HG03095 (cell line): ENCODE measurements at regions not wholly inside any gene's neighbourhood (a gene's known extent, or its start where the extent isn't known, plus 50 kb on each side); places are given as distances from the start of the nearest gene placed in this dataset.
"Not testable (repeated sequence)": the region's sequence is repeated elsewhere in the genome, so short reads cannot be mapped to it uniquely, and the experiment has no call there.

Source experiments
- ATAC-seq: cut with Tn5 transposase; IDR thresholded peaks from one replicate; pipeline ENCODE4 v1.9.1; 2021; ENCODE audit warnings: moderate library complexity; ENCODE audit not compliant: unreplicated experiment

DNA sequence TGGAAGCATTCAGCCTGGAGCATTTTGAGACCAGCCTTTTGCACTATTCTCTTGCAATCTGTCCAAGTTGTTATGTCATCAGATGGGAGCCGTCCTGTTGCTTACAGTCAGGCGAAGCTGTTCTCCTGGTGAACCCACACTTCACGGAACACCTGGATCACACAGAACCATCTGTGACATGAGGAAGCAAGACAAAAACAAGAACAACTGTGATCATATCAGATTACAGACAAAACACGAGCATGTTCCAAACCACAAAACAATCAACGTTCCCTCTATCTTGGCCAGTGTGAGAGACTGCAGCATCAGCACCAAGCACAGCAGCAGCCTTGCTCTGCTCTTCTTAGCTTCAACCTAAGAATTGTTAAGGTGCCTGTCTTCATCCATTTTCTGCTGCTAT lies 180.5 kb upstream of the SFSWAP start:
- no peak for ATAC-seq

- no peak for ATAC-seq
Measured at GRCh38 chr12:131533139-131533538, 177.8 kb upstream of the SFSWAP start.

GRCh38 chr12:131535779-131536178 lies 175.1 kb upstream of the SFSWAP start:
- ATAC-seq, result no peak

- no peak for ATAC-seq
Measured at GRCh38 chr12:131536337-131536736, 174.6 kb upstream of the SFSWAP start.

DNA sequence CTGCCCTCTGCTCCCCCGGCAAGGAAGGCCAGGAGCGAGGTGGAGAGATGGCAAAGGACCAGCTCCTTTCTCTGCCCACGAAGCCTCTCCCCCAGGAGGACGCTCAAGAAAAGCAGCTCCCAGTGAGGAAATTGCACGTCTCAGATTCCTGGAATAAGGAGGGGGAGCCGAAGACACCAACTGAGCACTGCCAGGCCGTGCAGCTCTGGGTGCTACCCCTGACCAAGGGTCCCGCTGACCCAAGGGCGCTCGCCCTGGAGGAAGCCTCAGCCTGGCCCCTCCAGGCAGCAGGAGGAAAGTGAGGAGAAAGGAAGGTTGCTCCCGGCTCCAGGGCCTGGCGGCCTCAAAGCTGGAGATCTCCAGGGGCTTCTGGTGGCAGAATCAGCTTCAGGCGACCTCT lies 174.1 kb upstream of the SFSWAP start:
- no peak for ATAC-seq

DNA sequence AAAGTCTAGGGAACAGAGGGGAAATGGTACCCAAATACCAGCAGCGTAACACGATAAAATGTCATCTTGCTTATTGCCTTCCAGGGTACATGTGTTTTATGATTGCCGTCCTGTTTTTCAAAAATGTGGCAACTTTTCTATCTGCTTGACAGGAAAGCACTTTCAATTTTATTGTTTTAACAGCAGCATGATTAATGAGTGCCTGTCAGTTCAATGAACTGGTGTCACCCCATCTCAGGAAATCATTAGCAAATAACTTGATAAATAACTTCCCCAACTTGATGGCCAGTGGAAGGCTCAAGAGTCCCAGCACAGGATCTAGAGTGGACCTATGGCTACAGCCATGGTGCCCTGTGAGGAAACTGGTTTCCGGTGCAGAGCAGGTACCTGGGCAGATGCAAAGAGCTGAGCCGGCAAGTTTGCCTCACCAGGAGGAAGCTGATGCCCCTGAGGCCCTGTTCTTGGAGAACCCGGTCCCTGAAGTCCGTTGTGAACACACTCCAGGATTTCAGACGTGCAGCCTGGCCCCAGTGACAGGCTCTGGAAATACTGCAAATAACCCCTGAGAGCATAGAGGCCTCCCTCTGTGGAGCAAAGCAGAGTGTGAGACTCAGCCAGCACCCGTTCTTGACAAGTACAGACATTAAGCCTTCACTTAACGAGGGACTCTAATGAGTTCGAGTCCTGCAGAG lies 173.5 kb upstream of the SFSWAP start:
- no peak for ATAC-seq

GRCh38 chr12:131539381-131539780 lies 171.5 kb upstream of the SFSWAP start:
- no peak for ATAC-seq

- ATAC-seq, result no peak
Measured at GRCh38 chr12:131540138-131540623, 170.7 kb upstream of the SFSWAP start.

DNA sequence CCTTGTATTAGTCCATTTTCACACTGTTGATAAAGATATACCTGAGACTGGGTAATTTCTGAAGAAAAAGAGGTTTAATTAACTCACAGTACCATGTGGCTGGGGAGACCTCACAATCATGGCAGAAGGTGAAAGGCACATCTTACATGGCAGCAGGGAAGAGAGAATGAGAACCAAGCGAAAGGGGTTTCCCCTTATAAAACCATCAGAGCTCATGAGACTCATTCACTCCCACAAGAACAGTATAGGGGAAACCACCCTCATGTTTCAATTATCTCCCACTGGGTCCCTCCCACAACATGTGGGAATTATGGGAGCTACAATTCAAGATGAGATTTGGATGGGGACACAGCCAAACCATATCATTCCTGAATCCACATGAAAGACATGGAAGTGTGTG lies 169.4 kb upstream of the SFSWAP start:
- ATAC-seq, result not testable (repeated sequence)

DNA sequence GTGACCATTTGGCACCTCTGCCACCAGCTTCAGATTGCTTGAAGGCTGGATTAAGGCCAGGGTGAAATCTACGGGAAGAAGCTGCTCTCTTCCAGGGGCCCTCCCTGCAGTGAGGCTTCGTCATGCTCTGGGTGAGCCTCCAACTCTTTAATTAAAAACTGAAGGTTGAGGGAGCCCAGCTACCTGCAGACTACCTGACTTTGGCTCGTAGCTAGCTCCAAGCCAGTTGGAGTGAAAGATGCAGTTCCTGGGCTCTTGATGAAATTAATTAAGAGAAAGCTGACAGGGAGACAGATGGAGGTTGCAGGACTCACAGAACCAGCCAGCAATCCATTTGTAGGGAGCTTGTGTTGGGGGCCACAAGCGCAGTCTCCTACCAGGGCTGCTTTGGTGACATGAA lies 168.5 kb upstream of the SFSWAP start:
- no peak for ATAC-seq

DNA sequence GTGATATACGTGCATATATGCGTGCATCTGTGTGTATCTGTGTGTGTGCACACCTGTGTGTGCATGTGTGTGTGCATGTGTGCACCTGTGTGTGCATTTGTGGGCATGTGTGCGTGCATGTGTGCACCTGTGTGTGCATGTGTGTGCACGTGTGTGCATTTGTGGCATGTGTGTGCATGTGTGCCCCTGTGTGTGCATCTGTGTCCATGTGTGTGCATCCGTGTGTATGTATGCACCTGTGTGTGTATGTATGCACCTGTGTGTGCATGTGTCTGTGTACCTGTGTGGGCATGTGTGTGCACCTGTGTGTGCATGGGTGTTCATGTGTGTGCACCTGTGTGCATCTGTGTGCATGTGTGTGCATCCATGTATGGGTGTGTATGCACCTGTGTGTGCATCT lies 167.8 kb upstream of the SFSWAP start:
- no peak for ATAC-seq

DNA sequence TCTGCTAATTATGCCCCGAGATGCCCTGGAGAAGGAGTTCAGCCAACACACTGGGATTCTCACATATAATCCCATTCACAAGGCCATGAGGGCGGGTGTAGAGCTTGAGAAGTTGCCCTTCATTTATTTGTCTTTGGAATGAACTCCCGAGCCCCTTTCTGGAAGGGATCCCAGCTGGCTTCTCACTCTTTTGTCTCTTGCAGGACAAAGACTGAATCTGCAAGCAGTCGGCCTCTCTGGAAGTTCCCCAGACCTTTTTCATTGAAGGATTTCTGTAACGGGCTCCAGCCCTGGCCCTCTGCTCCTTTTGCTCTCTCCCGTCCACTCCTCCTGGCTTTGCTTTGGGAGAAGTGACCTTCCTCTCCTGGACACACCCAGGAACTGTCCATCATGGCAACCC lies 163.3 kb upstream of the SFSWAP start:
- no peak for ATAC-seq

GRCh38 chr12:131550121-131550520 lies 160.8 kb upstream of the SFSWAP start:
- ATAC-seq, result no peak

DNA sequence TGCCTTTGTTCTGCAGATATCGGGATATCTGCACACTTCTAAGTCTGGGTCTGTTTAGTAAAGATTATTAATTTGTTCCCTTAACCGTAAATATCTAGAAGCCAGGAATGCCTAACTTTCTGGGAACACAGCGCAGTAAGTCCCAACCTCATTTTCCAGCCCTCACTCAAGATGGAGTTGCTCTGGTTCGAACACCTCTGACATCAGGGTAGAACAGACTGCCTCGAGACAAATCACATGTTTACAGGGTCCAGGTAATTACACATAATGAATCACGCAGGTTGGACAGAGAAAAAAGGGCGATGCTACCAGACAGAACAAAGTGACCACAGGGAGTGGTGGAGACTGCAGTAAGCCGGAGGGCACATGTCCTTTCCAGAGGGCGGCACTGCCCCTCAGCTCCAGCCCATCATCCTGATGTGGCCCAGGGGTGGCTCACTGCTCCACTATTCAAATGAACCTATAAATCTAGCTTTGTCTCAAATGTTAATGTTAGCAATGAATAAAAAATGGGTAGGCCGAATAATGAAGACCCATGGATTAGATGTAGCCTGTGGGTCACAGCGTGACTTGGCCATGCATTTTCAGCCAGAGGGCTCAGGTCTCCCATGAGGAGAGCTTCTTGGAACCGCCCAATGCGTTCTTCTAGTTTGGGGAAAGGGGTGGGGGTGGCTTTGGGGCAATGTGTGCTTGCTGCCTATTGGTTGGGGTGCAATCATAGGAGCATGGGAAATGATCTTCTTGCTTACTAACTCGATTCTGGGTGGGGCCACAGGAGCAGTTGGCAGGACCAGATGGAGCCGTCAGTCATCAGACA lies 159.0 kb upstream of the SFSWAP start:
- ATAC-seq, result no peak

- ATAC-seq, result no peak
Measured at GRCh38 chr12:131552492-131552863, 158.4 kb upstream of the SFSWAP start.

- no peak for ATAC-seq
Measured at GRCh38 chr12:131553096-131553777, 157.7 kb upstream of the SFSWAP start.

DNA sequence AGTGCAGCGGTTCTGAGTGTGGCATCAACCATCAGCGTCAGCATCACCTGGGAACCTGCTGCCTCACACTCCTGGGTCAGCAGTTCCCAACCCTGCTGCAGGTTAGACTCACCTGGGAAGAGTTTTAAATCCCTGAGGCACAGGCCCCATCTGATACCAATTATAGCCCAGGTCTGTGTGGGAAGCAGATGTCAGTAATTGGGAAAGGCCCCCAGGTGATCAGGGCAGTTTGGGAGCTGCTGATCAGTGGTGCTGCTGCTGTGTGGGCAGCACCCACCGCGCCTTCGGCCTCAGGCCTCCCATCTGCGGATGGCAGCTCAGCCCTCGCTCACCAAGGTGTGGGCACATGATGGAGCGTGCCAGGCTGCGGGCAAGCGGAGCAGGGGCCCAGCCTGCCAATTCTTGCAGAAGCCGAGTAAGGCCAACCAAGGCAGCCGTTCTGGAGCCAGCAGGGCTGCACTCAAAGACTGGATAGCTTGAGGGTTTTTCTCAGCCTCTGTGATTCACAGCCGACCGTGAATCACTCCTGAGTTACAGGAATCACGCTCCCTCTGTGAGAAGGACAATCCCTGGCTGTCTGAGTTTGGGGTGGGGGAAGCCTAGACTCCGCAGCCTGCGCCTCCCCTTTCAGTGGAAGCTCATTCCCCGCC lies 155.6 kb upstream of the SFSWAP start:
- no peak for ATAC-seq

GRCh38 chr12:131555866-131556265 lies 155.0 kb upstream of the SFSWAP start:
- ATAC-seq, result no peak

- no peak for ATAC-seq
Measured at GRCh38 chr12:131557078-131557709, 153.7 kb upstream of the SFSWAP start.

DNA sequence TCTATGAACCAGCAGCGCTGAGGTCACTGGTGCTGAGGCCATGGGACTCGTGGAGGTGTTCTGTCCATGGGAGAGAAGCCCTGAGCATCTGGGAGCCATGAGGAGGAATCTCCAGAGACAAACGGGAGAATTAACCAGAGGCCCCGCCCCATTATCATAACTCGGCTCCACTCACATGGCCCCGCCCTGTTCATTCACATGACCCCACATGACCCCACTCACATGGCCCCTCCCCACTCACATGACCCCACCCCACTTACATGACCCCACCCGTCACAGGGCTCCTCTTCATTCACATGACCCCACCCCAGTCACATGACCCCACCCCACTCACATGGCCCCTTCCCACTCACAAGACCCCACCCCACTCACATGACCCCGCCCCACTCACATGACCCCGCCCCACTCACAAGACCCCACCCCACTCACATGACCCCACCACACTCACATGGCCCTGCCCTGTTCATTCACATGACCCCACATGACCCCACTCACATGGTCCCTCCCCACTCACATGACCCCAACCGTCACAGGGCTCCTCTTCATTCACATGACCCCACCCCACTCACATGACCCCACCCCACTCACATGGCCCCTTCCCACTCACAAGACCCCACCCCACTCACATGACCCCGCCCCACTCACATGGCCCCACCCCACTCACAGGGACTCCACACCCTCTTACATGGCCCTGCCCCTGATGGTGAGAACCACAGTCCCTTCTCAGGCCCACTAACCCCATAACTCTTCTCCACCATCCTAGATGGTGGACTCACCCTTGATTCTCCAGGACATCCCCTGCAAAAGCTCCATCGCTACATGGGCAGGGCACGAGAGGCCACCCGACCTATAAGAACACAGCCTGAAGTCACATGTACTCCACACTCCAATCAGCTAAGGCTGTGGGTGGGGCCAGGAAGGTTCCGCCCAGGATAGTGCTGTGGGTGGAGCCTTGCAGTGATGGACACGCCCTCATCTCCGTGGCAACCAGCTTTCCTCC lies 151.1 kb upstream of the SFSWAP start:
- no peak for ATAC-seq
